ENCODE measurements at regions not wholly inside any gene's neighbourhood (a gene's known extent, or its start where the extent isn't known, plus 50 kb on each side); places are given as distances from the start of the nearest gene placed in this dataset.

- no peaks in the 10 kb centered on the region for H3K27me3 ChIP-seq (ENCODE audit: control insufficient read depth in 1 of 2, insufficient read depth in 2 of 2, low read length in 2 of 2)
- H3K4me3 ChIP-seq (ENCODE audit: low read depth in 1 of 2, low read length in 2 of 2), result no peak overlapping the region
- peaks cover 28% of the 10 kb centered on the region for H3K4me1 ChIP-seq (ENCODE audit: insufficient read depth, low read length)
- no peaks in the 10 kb centered on the region for H3K36me3 ChIP-seq (ENCODE audit: insufficient read depth, low read length)
- no peak overlapping the region for H3K27ac ChIP-seq (ENCODE audit: low read depth, low read length)
- H3K9me3 ChIP-seq (ENCODE audit: low read length), result no peaks in the 10 kb centered on the region
- no peak overlapping the region for H3K9ac ChIP-seq (ENCODE audit: low read length)
Measured at GRCh38 chr7:116328161-116328560, 117.8 kb downstream of the TES start.

- Histone ChIP-seq H3K4me1 (ENCODE audit: insufficient read depth, low read length) (peaks cover 28% of the 10 kb centered on the region), H3K36me3 (ENCODE audit: insufficient read depth, low read length) (no peaks in the 10 kb centered on the region), H3K4me3 (ENCODE audit: low read depth in 1 of 2, low read length in 2 of 2) (no peak overlapping the region), H3K9ac (ENCODE audit: low read length) (no peak overlapping the region), H3K27ac (ENCODE audit: low read depth, low read length) (no peak overlapping the region), H3K27me3 (ENCODE audit: control insufficient read depth in 1 of 2, insufficient read depth in 2 of 2, low read length in 2 of 2) (no peaks in the 10 kb centered on the region), H3K9me3 (ENCODE audit: low read length) (no peaks in the 10 kb centered on the region)
Measured at GRCh38 chr7:116329686-116330503, 119.6 kb downstream of the TES start.

- Histone ChIP-seq H3K9ac (ENCODE audit: low read length) (no peak overlapping the region), H3K4me3 (ENCODE audit: low read depth in 1 of 2, low read length in 2 of 2) (no peak overlapping the region), H3K4me1 (ENCODE audit: insufficient read depth, low read length) (peaks cover 26% of the 10 kb centered on the region), H3K27ac (ENCODE audit: low read depth, low read length) (no peak overlapping the region), H3K27me3 (ENCODE audit: control insufficient read depth in 1 of 2, insufficient read depth in 2 of 2, low read length in 2 of 2) (no peaks in the 10 kb centered on the region), H3K36me3 (ENCODE audit: insufficient read depth, low read length) (no peaks in the 10 kb centered on the region), H3K9me3 (ENCODE audit: low read length) (no peaks in the 10 kb centered on the region)
Measured at GRCh38 chr7:116331020-116331419, 120.7 kb downstream of the TES start.

- no peaks in the 10 kb centered on the region for H3K36me3 ChIP-seq (ENCODE audit: insufficient read depth, low read length)
- no peak overlapping the region for H3K9ac ChIP-seq (ENCODE audit: low read length)
- no peaks in the 10 kb centered on the region for H3K27me3 ChIP-seq (ENCODE audit: control insufficient read depth in 1 of 2, insufficient read depth in 2 of 2, low read length in 2 of 2)
- H3K4me1 ChIP-seq (ENCODE audit: insufficient read depth, low read length), result peaks cover 23% of the 10 kb centered on the region
- no peak overlapping the region for H3K4me3 ChIP-seq (ENCODE audit: low read depth in 1 of 2, low read length in 2 of 2)
- H3K9me3 ChIP-seq (ENCODE audit: low read length), result no peaks in the 10 kb centered on the region
- no peak overlapping the region for H3K27ac ChIP-seq (ENCODE audit: low read depth, low read length)
Measured at GRCh38 chr7:116332766-116333165, 122.4 kb downstream of the TES start.

- H3K9me3 ChIP-seq (ENCODE audit: low read length), result no peaks in the 10 kb centered on the region
- H3K27ac ChIP-seq (ENCODE audit: low read depth, low read length), result no peak overlapping the region
- H3K4me3 ChIP-seq (ENCODE audit: low read depth in 1 of 2, low read length in 2 of 2), result no peak overlapping the region
- H3K27me3 ChIP-seq (ENCODE audit: control insufficient read depth in 1 of 2, insufficient read depth in 2 of 2, low read length in 2 of 2), result no peaks in the 10 kb centered on the region
- H3K36me3 ChIP-seq (ENCODE audit: insufficient read depth, low read length), result no peaks in the 10 kb centered on the region
- H3K9ac ChIP-seq (ENCODE audit: low read length), result no peak overlapping the region
- H3K4me1 ChIP-seq (ENCODE audit: insufficient read depth, low read length), result peaks cover 25% of the 10 kb centered on the region
Measured at GRCh38 chr7:116334555-116334954, 124.2 kb downstream of the TES start.

- Histone ChIP-seq H3K4me3 (ENCODE audit: low read depth in 1 of 2, low read length in 2 of 2) (no peak overlapping the region), H3K27me3 (ENCODE audit: control insufficient read depth in 1 of 2, insufficient read depth in 2 of 2, low read length in 2 of 2) (no peaks in the 10 kb centered on the region), H3K9me3 (ENCODE audit: low read length) (no peaks in the 10 kb centered on the region), H3K36me3 (ENCODE audit: insufficient read depth, low read length) (no peaks in the 10 kb centered on the region), H3K9ac (ENCODE audit: low read length) (no peak overlapping the region), H3K27ac (ENCODE audit: low read depth, low read length) (no peak overlapping the region), H3K4me1 (ENCODE audit: insufficient read depth, low read length) (peaks cover 21% of the 10 kb centered on the region)
Measured at GRCh38 chr7:116337018-116337417, 126.7 kb downstream of the TES start.

GRCh38 chr7:116337800-116338199, 127.5 kb downstream of the TES start:
- Histone ChIP-seq H3K27ac (ENCODE audit: low read depth, low read length) (no peak overlapping the region), H3K4me1 (ENCODE audit: insufficient read depth, low read length) (peaks cover 21% of the 10 kb centered on the region), H3K27me3 (ENCODE audit: control insufficient read depth in 1 of 2, insufficient read depth in 2 of 2, low read length in 2 of 2) (no peaks in the 10 kb centered on the region), H3K9me3 (ENCODE audit: low read length) (no peaks in the 10 kb centered on the region), H3K36me3 (ENCODE audit: insufficient read depth, low read length) (no peaks in the 10 kb centered on the region), H3K4me3 (ENCODE audit: low read depth in 1 of 2, low read length in 2 of 2) (no peak overlapping the region), H3K9ac (ENCODE audit: low read length) (no peak overlapping the region)

- peaks cover 21% of the 10 kb centered on the region for H3K4me1 ChIP-seq (ENCODE audit: insufficient read depth, low read length)
- no peaks in the 10 kb centered on the region for H3K27me3 ChIP-seq (ENCODE audit: control insufficient read depth in 1 of 2, insufficient read depth in 2 of 2, low read length in 2 of 2)
- no peak overlapping the region for H3K27ac ChIP-seq (ENCODE audit: low read depth, low read length)
- H3K9ac ChIP-seq (ENCODE audit: low read length), result no peak overlapping the region
- no peaks in the 10 kb centered on the region for H3K9me3 ChIP-seq (ENCODE audit: low read length)
- H3K36me3 ChIP-seq (ENCODE audit: insufficient read depth, low read length), result no peaks in the 10 kb centered on the region
- no peak overlapping the region for H3K4me3 ChIP-seq (ENCODE audit: low read depth in 1 of 2, low read length in 2 of 2)
Measured at GRCh38 chr7:116339564-116339963, 129.2 kb downstream of the TES start.

GRCh38 chr7:116340201-116340847, 130.0 kb downstream of the TES start:
- Histone ChIP-seq H3K9ac (ENCODE audit: low read length) (no peak overlapping the region), H3K27me3 (ENCODE audit: control insufficient read depth in 1 of 2, insufficient read depth in 2 of 2, low read length in 2 of 2) (no peaks in the 10 kb centered on the region), H3K9me3 (ENCODE audit: low read length) (no peaks in the 10 kb centered on the region), H3K27ac (ENCODE audit: low read depth, low read length) (no peak overlapping the region), H3K4me3 (ENCODE audit: low read depth in 1 of 2, low read length in 2 of 2) (no peak overlapping the region), H3K36me3 (ENCODE audit: insufficient read depth, low read length) (no peaks in the 10 kb centered on the region), H3K4me1 (ENCODE audit: insufficient read depth, low read length) (peaks cover 20% of the 10 kb centered on the region)

GRCh38 chr7:116340943-116341907, 130.9 kb downstream of the TES start:
- no peak overlapping the region for H3K4me3 ChIP-seq (ENCODE audit: low read depth in 1 of 2, low read length in 2 of 2)
- H3K27ac ChIP-seq (ENCODE audit: low read depth, low read length), result no peak overlapping the region
- H3K4me1 ChIP-seq (ENCODE audit: insufficient read depth, low read length), result peaks cover 18% of the 10 kb centered on the region
- no peaks in the 10 kb centered on the region for H3K36me3 ChIP-seq (ENCODE audit: insufficient read depth, low read length)
- H3K9me3 ChIP-seq (ENCODE audit: low read length), result no peaks in the 10 kb centered on the region
- no peaks in the 10 kb centered on the region for H3K27me3 ChIP-seq (ENCODE audit: control insufficient read depth in 1 of 2, insufficient read depth in 2 of 2, low read length in 2 of 2)
- no peak overlapping the region for H3K9ac ChIP-seq (ENCODE audit: low read length)

- Histone ChIP-seq H3K9ac (ENCODE audit: low read length) (no peak overlapping the region), H3K27me3 (ENCODE audit: control insufficient read depth in 1 of 2, insufficient read depth in 2 of 2, low read length in 2 of 2) (no peaks in the 10 kb centered on the region)
Measured at GRCh38 chr7:116342125-116342524, 131.8 kb downstream of the TES start.

More at GRCh38 chr7:116342125-116342524, 131.8 kb downstream of the TES start:
- Histone ChIP-seq H3K4me1 (ENCODE audit: insufficient read depth, low read length) (peaks cover 18% of the 10 kb centered on the region), H3K36me3 (ENCODE audit: insufficient read depth, low read length) (no peaks in the 10 kb centered on the region), H3K4me3 (ENCODE audit: low read depth in 1 of 2, low read length in 2 of 2) (no peak overlapping the region), H3K27ac (ENCODE audit: low read depth, low read length) (no peak overlapping the region), H3K9me3 (ENCODE audit: low read length) (no peaks in the 10 kb centered on the region)
